Spleen (tissue), 7 donors: ENCODE measurements at regions not wholly inside any gene's neighbourhood (a gene's known extent, or its start where the extent isn't known, plus 50 kb on each side); places are given as distances from the start of the nearest gene placed in this dataset.

Experiments
- POLR2A ChIP-seq, 3 donors: fragments of 450-650 bp; IDR thresholded peaks; one replicate each; pipeline ENCODE4 v1.5.1; 2017; ENCODE audit warnings: antibody characterized with exemption in 3 of 3, mild to moderate bottlenecking in 1 of 3
- POLR2AphosphoS5 ChIP-seq, 3 donors: sonication (generic); formaldehyde crosslinking; IDR thresholded peaks; one replicate each; pipeline ENCODE4 v1.5.1; 2017; ENCODE audit warnings: antibody characterized with exemption in 3 of 3
- TF ChIP-seq, protein P1 (sequence below), 11 experiments: fragments of 200-600 bp in 7 of 11; fragments of 450-650 bp in 4 of 11; sonication (generic) in 4 of 11; IDR thresholded peaks in 8 of 11; conservative IDR thresholded peaks in 3 of 11; 1 replicate in 7 of 11; 2 replicates in 4 of 11; pipeline versions ENCODE4 v1.4.0 to v1.8.0; 2016 to 2021; ENCODE audit warnings: antibody characterized with exemption in 11 of 11, inconsistent platforms in 4 of 11, mild to moderate bottlenecking in 1 of 11
- donor health status: DM: no; HTN: no; CAD: no; lungs with moderate emphysema.
- donor health status: DM: no; HTN: no; CAD: no.
- donor health status: DM: no; HTN: no; CAD: no.

DNA sequence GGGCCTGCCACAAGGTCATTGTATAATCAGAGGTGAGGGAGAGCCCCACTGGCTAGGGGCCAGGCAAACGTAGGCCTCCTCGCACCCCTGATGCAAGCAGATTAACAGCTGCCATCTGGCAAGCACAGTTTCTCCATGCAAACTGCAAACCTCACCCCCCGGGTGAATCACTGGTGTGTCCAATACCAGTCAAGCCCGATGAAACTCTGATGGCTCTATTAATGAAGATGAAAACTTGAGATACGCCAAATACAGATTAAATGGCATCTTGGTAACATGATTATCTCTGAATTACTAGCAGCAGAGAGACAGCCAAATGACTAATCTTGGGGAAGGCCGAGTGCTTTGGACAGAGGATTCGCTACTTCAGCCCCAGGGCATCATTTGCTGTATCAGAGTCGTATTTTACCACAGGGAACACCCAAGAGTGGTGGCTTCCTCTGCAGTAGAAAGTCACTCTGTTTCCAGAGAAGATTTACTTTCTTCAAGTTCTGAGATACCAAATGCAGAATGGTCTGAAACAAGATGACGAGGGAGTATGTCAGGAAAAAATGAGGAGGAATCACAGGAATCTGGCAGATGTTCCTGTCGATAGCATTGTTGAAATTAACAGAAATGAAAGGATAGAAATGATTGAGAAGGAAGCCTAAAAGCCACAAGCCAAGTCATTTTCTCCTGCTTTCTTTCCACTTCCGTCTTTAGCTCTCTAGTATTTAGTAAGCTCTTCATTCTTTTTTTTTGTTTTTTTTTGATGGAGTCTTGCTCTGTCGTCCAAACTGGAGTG is 96.2 kb upstream of the NR2F2 start:
- TF ChIP-seq, protein P1, sequence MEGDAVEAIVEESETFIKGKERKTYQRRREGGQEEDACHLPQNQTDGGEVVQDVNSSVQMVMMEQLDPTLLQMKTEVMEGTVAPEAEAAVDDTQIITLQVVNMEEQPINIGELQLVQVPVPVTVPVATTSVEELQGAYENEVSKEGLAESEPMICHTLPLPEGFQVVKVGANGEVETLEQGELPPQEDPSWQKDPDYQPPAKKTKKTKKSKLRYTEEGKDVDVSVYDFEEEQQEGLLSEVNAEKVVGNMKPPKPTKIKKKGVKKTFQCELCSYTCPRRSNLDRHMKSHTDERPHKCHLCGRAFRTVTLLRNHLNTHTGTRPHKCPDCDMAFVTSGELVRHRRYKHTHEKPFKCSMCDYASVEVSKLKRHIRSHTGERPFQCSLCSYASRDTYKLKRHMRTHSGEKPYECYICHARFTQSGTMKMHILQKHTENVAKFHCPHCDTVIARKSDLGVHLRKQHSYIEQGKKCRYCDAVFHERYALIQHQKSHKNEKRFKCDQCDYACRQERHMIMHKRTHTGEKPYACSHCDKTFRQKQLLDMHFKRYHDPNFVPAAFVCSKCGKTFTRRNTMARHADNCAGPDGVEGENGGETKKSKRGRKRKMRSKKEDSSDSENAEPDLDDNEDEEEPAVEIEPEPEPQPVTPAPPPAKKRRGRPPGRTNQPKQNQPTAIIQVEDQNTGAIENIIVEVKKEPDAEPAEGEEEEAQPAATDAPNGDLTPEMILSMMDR (IDR thresholded peaks at IDR 0.05 in 8 of 11, conservative IDR thresholded peaks at IDR 0.05 in 3 of 11): no peak
- TF ChIP-seq POLR2A (IDR thresholded peaks at IDR 0.05) (no peak), POLR2AphosphoS5 (IDR thresholded peaks at IDR 0.05) (no peak)
